DMS79 (cell line): ENCODE measurements at regions not wholly inside any gene's neighbourhood (a gene's known extent, or its start where the extent isn't known, plus 50 kb on each side); places are given as distances from the start of the nearest gene placed in this dataset.
"Not testable (repeated sequence)": the region's sequence is repeated elsewhere in the genome, so short reads cannot be mapped to it uniquely, and the experiment has no call there.

Experiments used
- DNase-seq: peaks from one replicate; lab custom pipeline; 2025; lab: John Stamatoyannopoulos, UW

- DNase-seq: no peak
Observed at GRCh38 chr4:171532968-171533367, 280.2 kb upstream of the GALNTL6 start.

- no peak for DNase-seq
Observed at GRCh38 chr4:171524903-171525302, 288.3 kb upstream of the GALNTL6 start.

- no peak for DNase-seq
Observed at GRCh38 chr4:171521726-171522125, 291.5 kb upstream of the GALNTL6 start.

GRCh38 chr4:171519457-171519856 lies 293.7 kb upstream of the GALNTL6 start:
- DNase-seq: no peak

- no peak for DNase-seq
Observed at GRCh38 chr4:171517883-171518282, 295.3 kb upstream of the GALNTL6 start.

GRCh38 chr4:171516694-171517093 lies 296.5 kb upstream of the GALNTL6 start:
- DNase-seq: no peak

GRCh38 chr4:171484681-171485080 lies 328.5 kb upstream of the GALNTL6 start:
- DNase-seq: no peak

- DNase-seq: no peak
Observed at GRCh38 chr4:171478181-171478580, 335.0 kb upstream of the GALNTL6 start.

GRCh38 chr4:171475111-171475510 lies 338.1 kb upstream of the GALNTL6 start:
- DNase-seq: not testable (repeated sequence)

- DNase-seq: no peak
Observed at GRCh38 chr4:171473155-171473554, 340.0 kb upstream of the GALNTL6 start.

GRCh38 chr4:171472230-171472629 lies 341.0 kb upstream of the GALNTL6 start:
- DNase-seq: no peak

GRCh38 chr4:171464499-171464898 lies 348.7 kb upstream of the GALNTL6 start:
- DNase-seq: no peak

- DNase-seq: no peak
Observed at GRCh38 chr4:171461191-171461590, 352.0 kb upstream of the GALNTL6 start.

- DNase-seq: no peak
Observed at GRCh38 chr4:171448919-171449481, 364.2 kb upstream of the GALNTL6 start.

- DNase-seq: no peak
Observed at GRCh38 chr4:171448358-171448757, 364.8 kb upstream of the GALNTL6 start.

GRCh38 chr4:171441300-171441941 lies 371.8 kb upstream of the GALNTL6 start:
- DNase-seq: no peak

- DNase-seq: no peak
Observed at GRCh38 chr4:171433674-171434073, 379.5 kb upstream of the GALNTL6 start.

GRCh38 chr4:171432536-171432935 lies 380.7 kb upstream of the GALNTL6 start:
- no peak for DNase-seq

- no peak for DNase-seq
Observed at GRCh38 chr4:171430495-171430894, 382.7 kb upstream of the GALNTL6 start.

- DNase-seq: no peak
Observed at GRCh38 chr4:171397175-171397574, 416.0 kb upstream of the GALNTL6 start.

- DNase-seq: no peak
Observed at GRCh38 chr4:171390626-171391025, 422.6 kb upstream of the GALNTL6 start.

GRCh38 chr4:171378323-171378722 lies 434.9 kb upstream of the GALNTL6 start:
- DNase-seq: no peak

- DNase-seq: no peak
Observed at GRCh38 chr4:171376724-171377123, 436.5 kb upstream of the GALNTL6 start.

GRCh38 chr4:171353535-171353934 lies 459.7 kb upstream of the GALNTL6 start:
- DNase-seq: no peak
